SH-SY5Y (cell line): ENCODE measurements at regions not wholly inside any gene's neighbourhood (a gene's known extent, or its start where the extent isn't known, plus 50 kb on each side); places are given as distances from the start of the nearest gene placed in this dataset.

Experiments used
- GATA2 ChIP-seq: IDR thresholded peaks from 2 replicates; pipeline ENCODE4 v1.6.1; 2011; ENCODE audit warnings: mild to moderate bottlenecking, low read depth, low read length
- GATA3 ChIP-seq: IDR thresholded peaks from 2 replicates; pipeline ENCODE4 v1.6.1; 2011; ENCODE audit warnings: low read depth, mild to moderate bottlenecking, low read length, moderate library complexity

GRCh38 chr10:108779501-108779900 is 1143.8 kb downstream of the XPNPEP1 start:
- no peak for TF ChIP-seq GATA3
- TF ChIP-seq GATA2, result no peak
